ENCODE measurements at regions not wholly inside any gene's neighbourhood (a gene's known extent, or its start where the extent isn't known, plus 50 kb on each side); places are given as distances from the start of the nearest gene placed in this dataset.

DNA sequence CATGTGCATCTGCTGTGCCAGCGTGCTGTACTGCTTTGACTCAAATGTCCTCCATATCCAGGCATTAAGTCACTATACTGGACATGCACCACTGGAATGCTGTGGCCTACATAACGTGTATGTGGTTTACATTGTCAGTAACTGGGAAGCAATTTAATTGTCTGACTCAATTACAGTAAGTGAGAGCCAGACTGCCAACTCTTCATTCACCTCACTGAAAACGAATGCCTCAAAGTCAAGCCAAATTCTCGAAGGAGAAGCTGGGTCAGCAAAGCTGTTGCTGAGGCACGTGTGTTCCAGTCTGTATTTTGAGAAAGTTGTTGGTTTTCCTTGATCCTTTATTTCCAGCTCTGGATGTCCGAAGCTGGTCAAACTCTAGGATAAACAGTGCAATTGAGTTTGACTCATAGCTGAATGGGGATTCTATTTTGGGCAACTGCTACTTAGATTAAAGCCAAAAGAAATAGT is 534.3 kb downstream of the COL12A1 start:
- Histone ChIP-seq H3K4me1 (ENCODE audit: insufficient read depth, low read length) (no peaks in the 10 kb centered on the region), H3K27ac (ENCODE audit: low read length) (no peak overlapping the region), H2AFZ (ENCODE audit: low read depth, low read length) (no peak overlapping the region), H3K36me3 (ENCODE audit: insufficient read depth, low read length) (no peaks in the 10 kb centered on the region), H3K4me3 (ENCODE audit: low read depth in 1 of 2, low read length in 2 of 2) (no peak overlapping the region), H3K27me3 (ENCODE audit: insufficient read depth, low read length, poor library complexity) (no peaks in the 10 kb centered on the region), H3K9ac (ENCODE audit: low read depth, low read length) (no peak overlapping the region), H3K79me2 (ENCODE audit: insufficient read depth, low read length) (no peaks in the 10 kb centered on the region), H3K4me2 (ENCODE audit: insufficient read depth, low read length) (no peak overlapping the region), H4K20me1 (ENCODE audit: insufficient read depth, low read length) (no peaks in the 10 kb centered on the region), H3K9me3 (ENCODE audit: insufficient read depth, low read length, severe bottlenecking) (no peaks in the 10 kb centered on the region)
- no peak for DNase-seq
- no peak for TF ChIP-seq EZH2 (IDR thresholded peaks at IDR 0.05; ENCODE audit: borderline replicate concordance, low read depth, low read length, severe bottlenecking)
- no peak for ATAC-seq (ENCODE audit: insufficient read depth, low read depth)

GRCh38 chr6:74658391-74658790 is 547.5 kb downstream of the COL12A1 start:
- H2AFZ ChIP-seq (ENCODE audit: low read depth, low read length): no peak overlapping the region
- H4K20me1 ChIP-seq (ENCODE audit: insufficient read depth, low read length): no peaks in the 10 kb centered on the region
- no peaks in the 10 kb centered on the region for H3K79me2 ChIP-seq (ENCODE audit: insufficient read depth, low read length)
- H3K9ac ChIP-seq (ENCODE audit: low read depth, low read length): no peak overlapping the region
- TF ChIP-seq, protein P1, sequence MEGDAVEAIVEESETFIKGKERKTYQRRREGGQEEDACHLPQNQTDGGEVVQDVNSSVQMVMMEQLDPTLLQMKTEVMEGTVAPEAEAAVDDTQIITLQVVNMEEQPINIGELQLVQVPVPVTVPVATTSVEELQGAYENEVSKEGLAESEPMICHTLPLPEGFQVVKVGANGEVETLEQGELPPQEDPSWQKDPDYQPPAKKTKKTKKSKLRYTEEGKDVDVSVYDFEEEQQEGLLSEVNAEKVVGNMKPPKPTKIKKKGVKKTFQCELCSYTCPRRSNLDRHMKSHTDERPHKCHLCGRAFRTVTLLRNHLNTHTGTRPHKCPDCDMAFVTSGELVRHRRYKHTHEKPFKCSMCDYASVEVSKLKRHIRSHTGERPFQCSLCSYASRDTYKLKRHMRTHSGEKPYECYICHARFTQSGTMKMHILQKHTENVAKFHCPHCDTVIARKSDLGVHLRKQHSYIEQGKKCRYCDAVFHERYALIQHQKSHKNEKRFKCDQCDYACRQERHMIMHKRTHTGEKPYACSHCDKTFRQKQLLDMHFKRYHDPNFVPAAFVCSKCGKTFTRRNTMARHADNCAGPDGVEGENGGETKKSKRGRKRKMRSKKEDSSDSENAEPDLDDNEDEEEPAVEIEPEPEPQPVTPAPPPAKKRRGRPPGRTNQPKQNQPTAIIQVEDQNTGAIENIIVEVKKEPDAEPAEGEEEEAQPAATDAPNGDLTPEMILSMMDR (IDR thresholded peaks at IDR 0.05; ENCODE audit: borderline replicate concordance, extremely low read depth, low read length, poor library complexity, severe bottlenecking): no peak
- TF ChIP-seq EZH2 (IDR thresholded peaks at IDR 0.05; ENCODE audit: borderline replicate concordance, low read depth, low read length, severe bottlenecking): no peak
- no peaks in the 10 kb centered on the region for H3K4me1 ChIP-seq (ENCODE audit: insufficient read depth, low read length)
- H3K4me2 ChIP-seq (ENCODE audit: insufficient read depth, low read length): no peak overlapping the region
- H3K4me3 ChIP-seq (ENCODE audit: low read depth in 1 of 2, low read length in 2 of 2): no peak overlapping the region
- H3K9me3 ChIP-seq (ENCODE audit: insufficient read depth, low read length, severe bottlenecking): no peaks in the 10 kb centered on the region
- no peaks in the 10 kb centered on the region for H3K27me3 ChIP-seq (ENCODE audit: insufficient read depth, low read length, poor library complexity)
- ATAC-seq (ENCODE audit: insufficient read depth, low read depth) (no peak), DNase-seq (no peak)
- H3K27ac ChIP-seq (ENCODE audit: low read length): no peak overlapping the region
- no peaks in the 10 kb centered on the region for H3K36me3 ChIP-seq (ENCODE audit: insufficient read depth, low read length)

DNA sequence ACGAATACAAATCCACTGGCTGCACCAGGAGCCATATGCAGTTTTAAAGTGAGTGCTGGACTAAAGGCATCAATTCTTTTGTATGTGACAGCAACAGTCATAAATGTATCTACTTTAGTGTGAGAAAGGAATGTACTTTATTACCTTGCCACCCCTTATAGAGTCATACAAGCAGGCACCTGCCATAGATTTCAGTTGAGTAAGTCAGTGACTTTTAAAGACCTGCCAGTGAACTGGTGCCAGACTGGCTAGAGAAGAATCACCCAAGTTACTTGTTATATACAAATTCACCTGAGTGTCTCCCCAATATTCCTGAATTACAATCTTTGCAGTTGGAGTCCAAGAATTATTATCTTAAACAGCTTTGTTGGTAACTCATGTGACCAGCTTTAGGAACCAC is 547.9 kb downstream of the COL12A1 start:
- no peaks in the 10 kb centered on the region for H3K4me1 ChIP-seq (ENCODE audit: insufficient read depth, low read length)
- no peak overlapping the region for H2AFZ ChIP-seq (ENCODE audit: low read depth, low read length)
- no peak for ATAC-seq (ENCODE audit: insufficient read depth, low read depth)
- TF ChIP-seq, protein P1 (IDR thresholded peaks at IDR 0.05; ENCODE audit: borderline replicate concordance, extremely low read depth, low read length, poor library complexity, severe bottlenecking): no peak
- no peak for TF ChIP-seq EZH2 (IDR thresholded peaks at IDR 0.05; ENCODE audit: borderline replicate concordance, low read depth, low read length, severe bottlenecking)
- H3K27ac ChIP-seq (ENCODE audit: low read length): no peak overlapping the region
- no peaks in the 10 kb centered on the region for H3K79me2 ChIP-seq (ENCODE audit: insufficient read depth, low read length)
- no peak overlapping the region for H3K4me2 ChIP-seq (ENCODE audit: insufficient read depth, low read length)
- no peaks in the 10 kb centered on the region for H3K9me3 ChIP-seq (ENCODE audit: insufficient read depth, low read length, severe bottlenecking)
- no peak overlapping the region for H3K9ac ChIP-seq (ENCODE audit: low read depth, low read length)
- H4K20me1 ChIP-seq (ENCODE audit: insufficient read depth, low read length): no peaks in the 10 kb centered on the region
- no peaks in the 10 kb centered on the region for H3K27me3 ChIP-seq (ENCODE audit: insufficient read depth, low read length, poor library complexity)
- H3K4me3 ChIP-seq (ENCODE audit: low read depth in 1 of 2, low read length in 2 of 2): no peak overlapping the region
- no peak for DNase-seq
- no peaks in the 10 kb centered on the region for H3K36me3 ChIP-seq (ENCODE audit: insufficient read depth, low read length)

- Histone ChIP-seq H2AFZ (ENCODE audit: low read depth, low read length) (no peak overlapping the region), H3K4me1 (ENCODE audit: insufficient read depth, low read length) (no peaks in the 10 kb centered on the region), H3K9me3 (ENCODE audit: insufficient read depth, low read length, severe bottlenecking) (no peaks in the 10 kb centered on the region), H4K20me1 (ENCODE audit: insufficient read depth, low read length) (no peaks in the 10 kb centered on the region), H3K36me3 (ENCODE audit: insufficient read depth, low read length) (no peaks in the 10 kb centered on the region), H3K9ac (ENCODE audit: low read depth, low read length) (no peak overlapping the region), H3K27ac (ENCODE audit: low read length) (no peak overlapping the region), H3K79me2 (ENCODE audit: insufficient read depth, low read length) (no peaks in the 10 kb centered on the region), H3K4me3 (ENCODE audit: low read depth in 1 of 2, low read length in 2 of 2) (no peak overlapping the region), H3K4me2 (ENCODE audit: insufficient read depth, low read length) (no peak overlapping the region), H3K27me3 (ENCODE audit: insufficient read depth, low read length, poor library complexity) (no peaks in the 10 kb centered on the region)
- DNase-seq (no peak), ATAC-seq (ENCODE audit: insufficient read depth, low read depth) (no peak)
- TF ChIP-seq EZH2 (IDR thresholded peaks at IDR 0.05; ENCODE audit: borderline replicate concordance, low read depth, low read length, severe bottlenecking): no peak
- TF ChIP-seq, protein P1 (IDR thresholded peaks at IDR 0.05; ENCODE audit: borderline replicate concordance, extremely low read depth, low read length, poor library complexity, severe bottlenecking): no peak
These were observed 548.8 kb downstream of the COL12A1 start for GRCh38 chr6:74657011-74657410.
